OCI-LY3 (cell line): ENCODE measurements at regions not wholly inside any gene's neighbourhood (a gene's known extent, or its start where the extent isn't known, plus 50 kb on each side); places are given as distances from the start of the nearest gene placed in this dataset.

Experiments used
- H2AFZ ChIP-seq: fragments of 200-600, 300-600 bp; shearing (Covaris generic); 2 replicates; pipeline ENCODE4 v1.6.0; 2014; ENCODE audit warnings: antibody characterized with exemption, low read depth, low read length
- H3K27ac ChIP-seq: fragments of 200-600, 300-600 bp; sonication (generic); 2 replicates; pipeline ENCODE4 v1.5.1; 2014; ENCODE audit warnings: mild to moderate bottlenecking, low read length, moderate library complexity, mixed read lengths
- H3K27me3 ChIP-seq: fragments of 200-600, 300-600 bp; sonication (generic); 2 replicates; pipeline ENCODE4 v1.6.1; 2014; ENCODE audit warnings: low read depth, low read length, mixed read lengths
- H3K36me3 ChIP-seq: fragments of 200-600, 300-600 bp; sonication (generic); replicated peaks from 2 replicates; pipeline ENCODE3; 2014; ENCODE audit warnings: low read depth, low read length, mixed read lengths
- H3K4me1 ChIP-seq: fragments of 300-600, 200-600 bp; sonication (generic); 2 replicates; pipeline ENCODE4 v1.6.1; 2014; ENCODE audit warnings: low read length, mixed read lengths
- H3K4me2 ChIP-seq: fragments of 200-600, 300-600 bp; sonication (generic); 2 replicates; pipeline ENCODE4 v1.6.1; 2014; ENCODE audit warnings: low read length, mixed read lengths
- H3K4me3 ChIP-seq: fragments of 300-600, 200-600 bp; sonication (generic); 2 replicates; pipeline ENCODE4 v1.5.1; 2014; ENCODE audit warnings: antibody characterized with exemption, mild to moderate bottlenecking, low read length, moderate library complexity
- H3K79me2 ChIP-seq: fragments of 300-600, 200-600 bp; shearing (Covaris generic); 2 replicates; pipeline ENCODE4 v1.6.1; 2014; ENCODE audit warnings: mild to moderate bottlenecking, low read length, mixed read lengths
- H3K9ac ChIP-seq: fragments of 300-600, 200-600 bp; shearing (Covaris generic); 2 replicates; pipeline ENCODE4 v1.6.0; 2014; ENCODE audit warnings: mild to moderate bottlenecking, low read length, moderate library complexity
- H3K9me3 ChIP-seq: fragments of 200-600, 300-600 bp; shearing (Covaris generic); 2 replicates; pipeline ENCODE4 v1.6.1; 2014; ENCODE audit warnings: low read length, mixed read lengths; ENCODE audit not compliant: insufficient read depth
- H4K20me1 ChIP-seq: fragments of 200-600, 300-600 bp; sonication (generic); 2 replicates; pipeline ENCODE4 v1.6.1; 2016; ENCODE audit warnings: low read length, mixed read lengths; ENCODE audit not compliant: insufficient read depth
- CTCF ChIP-seq: fragments of 200-600, 300-600 bp; sonication (generic); IDR thresholded peaks from 2 replicates; pipeline ENCODE4 v1.5.1; 2014; ENCODE audit warnings: antibody characterized with exemption, low read length, low read depth
- EZH2phosphoT487 ChIP-seq: fragments of 200-600 bp; shearing (Covaris generic); IDR thresholded peaks from 2 replicates; pipeline ENCODE4 v1.6.1; 2018; ENCODE audit warnings: antibody characterized with exemption, mixed run types, low read depth

GRCh38 chr4:110865611-110866259 lies 242.9 kb upstream of the PITX2 start:
- no peak overlapping the region for H3K27ac ChIP-seq
- no peak overlapping the region for H3K4me2 ChIP-seq
- no peak for TF ChIP-seq CTCF
- TF ChIP-seq EZH2phosphoT487: no peak
- peaks cover 45% of the 10 kb centered on the region for H3K4me1 ChIP-seq
- H2AFZ ChIP-seq: no peak overlapping the region
- H3K4me3 ChIP-seq: no peak overlapping the region
- H3K36me3 ChIP-seq: no peaks in the 10 kb centered on the region
- peaks cover 31% of the 10 kb centered on the region for H3K27me3 ChIP-seq
- no peaks in the 10 kb centered on the region for H3K9me3 ChIP-seq
- H3K9ac ChIP-seq: no peak overlapping the region
- H3K79me2 ChIP-seq: no peaks in the 10 kb centered on the region
- peaks cover 5% of the 10 kb centered on the region; the same call in 1 of the 2 replicates for H4K20me1 ChIP-seq

- peaks cover 31% of the 10 kb centered on the region for H3K27me3 ChIP-seq
- H3K36me3 ChIP-seq: no peaks in the 10 kb centered on the region
- H3K9ac ChIP-seq: no peak overlapping the region
- peaks cover 45% of the 10 kb centered on the region for H3K4me1 ChIP-seq
- H2AFZ ChIP-seq: no peak overlapping the region
- H3K9me3 ChIP-seq: no peaks in the 10 kb centered on the region
- TF ChIP-seq EZH2phosphoT487 (no peak; the same call in 1 of the 2 replicates), CTCF (no peak)
- peaks cover 5% of the 10 kb centered on the region; the same call in 1 of the 2 replicates for H4K20me1 ChIP-seq
- H3K4me3 ChIP-seq: no peak overlapping the region
- H3K79me2 ChIP-seq: no peaks in the 10 kb centered on the region
- H3K4me2 ChIP-seq: peak overlapping the region; percentile 45
- peak overlapping the region; percentile 21 for H3K27ac ChIP-seq
These were observed 244.5 kb upstream of the PITX2 start for GRCh38 chr4:110867251-110867960.

GRCh38 chr4:110867981-110868720 lies 245.3 kb upstream of the PITX2 start:
- Histone ChIP-seq H4K20me1 (peaks cover 5% of the 10 kb centered on the region; the same call in 1 of the 2 replicates), H3K4me2 (peak overlapping the region; percentile 45; the same call in 1 of the 2 replicates), H3K79me2 (no peaks in the 10 kb centered on the region), H3K4me1 (peaks cover 45% of the 10 kb centered on the region), H3K9me3 (no peaks in the 10 kb centered on the region), H3K36me3 (no peaks in the 10 kb centered on the region), H3K9ac (no peak overlapping the region), H3K27me3 (peaks cover 25% of the 10 kb centered on the region), H3K4me3 (no peak overlapping the region), H2AFZ (no peak overlapping the region), H3K27ac (no peak overlapping the region)
- TF ChIP-seq CTCF: no peak
- TF ChIP-seq EZH2phosphoT487: no peak

- no peak overlapping the region for H2AFZ ChIP-seq
- TF ChIP-seq CTCF: no peak
- no peak for TF ChIP-seq EZH2phosphoT487
- H3K4me3 ChIP-seq: no peak overlapping the region
- H3K27ac ChIP-seq: no peak overlapping the region
- no peak overlapping the region for H3K9ac ChIP-seq
- no peaks in the 10 kb centered on the region for H3K9me3 ChIP-seq
- H3K36me3 ChIP-seq: no peaks in the 10 kb centered on the region
- peak overlapping the region; percentile 74; the same call in 1 of the 2 replicates for H3K4me2 ChIP-seq
- peaks cover 5% of the 10 kb centered on the region; the same call in 1 of the 2 replicates for H4K20me1 ChIP-seq
- no peaks in the 10 kb centered on the region for H3K79me2 ChIP-seq
- H3K4me1 ChIP-seq: peaks cover 45% of the 10 kb centered on the region
- H3K27me3 ChIP-seq: peaks cover 25% of the 10 kb centered on the region
These were observed 246.2 kb upstream of the PITX2 start for GRCh38 chr4:110869114-110869513.
